Lung (tissue), 11 donors: ENCODE measurements at regions not wholly inside any gene's neighbourhood (a gene's known extent, or its start where the extent isn't known, plus 50 kb on each side); places are given as distances from the start of the nearest gene placed in this dataset.

Experiments
- ATAC-seq: fragments of 200-7000 bp; cut with Tn5 transposase; one replicate; pipeline ENCODE4 v1.9.1; 2020; ENCODE audit warnings: moderate number of reproducible peaks; ENCODE audit not compliant: insufficient read depth, low FRiP score
- DNase-seq, 3 donors: peaks; one replicate each; pipeline ENCODE4 v3.0.0-alpha.2; 2013 to 2017
- H3K27ac ChIP-seq, 2 donors: one replicate each; pipeline ENCODE4 v1.5.1; 2013; ENCODE audit warnings: mild to moderate bottlenecking in 2 of 2, moderate library complexity in 2 of 2, control low read depth in 1 of 2, inconsistent platforms in 1 of 2, low read depth in 1 of 2, low read length in 1 of 2
- H3K27me3 ChIP-seq, 3 donors: one replicate each; pipeline ENCODE4 v1.5.1; 2013; ENCODE audit warnings: low read length in 2 of 3; ENCODE audit not compliant: control insufficient read depth in 3 of 3, insufficient read depth in 3 of 3
- H3K36me3 ChIP-seq, 4 donors: one replicate each; pipeline ENCODE4 v1.5.1; 2013; ENCODE audit warnings: low read length in 4 of 4, mild to moderate bottlenecking in 1 of 4, moderate library complexity in 1 of 4; ENCODE audit not compliant: control insufficient read depth in 4 of 4, insufficient read depth in 4 of 4
- H3K4me1 ChIP-seq, 5 donors: one replicate each; pipeline ENCODE4 v1.5.1; 2013; ENCODE audit warnings: low read length in 5 of 5, mild to moderate bottlenecking in 2 of 5, moderate library complexity in 1 of 5; ENCODE audit not compliant: control insufficient read depth in 5 of 5, insufficient read depth in 5 of 5
- H3K4me3 ChIP-seq: one replicate; pipeline ENCODE4 v1.5.1; 2013; ENCODE audit warnings: mild to moderate bottlenecking, control low read depth, moderate library complexity
- H3K9ac ChIP-seq, 2 donors: one replicate each; pipeline ENCODE4 v1.5.1; 2013; ENCODE audit warnings: low read length in 2 of 2, control low read depth in 1 of 2; ENCODE audit not compliant: insufficient read depth in 1 of 2
- H3K9me3 ChIP-seq, 4 donors: one replicate each; pipeline ENCODE4 v1.5.1; 2013; ENCODE audit warnings: low read length in 3 of 4, mild to moderate bottlenecking in 1 of 4, moderate library complexity in 1 of 4; ENCODE audit not compliant: control insufficient read depth in 4 of 4, insufficient read depth in 3 of 4
- CTCF ChIP-seq: IDR thresholded peaks from 2 replicates; pipeline ENCODE4 v1.5.1; 2012; ENCODE audit warnings: mild to moderate bottlenecking; ENCODE audit errors: control extremely low read depth, extremely low read depth
- WGBS, 2 donors: extraction: QIAGEN DNeasy Blood & Tissue Kit; methylation state at CpG; one replicate each; pipeline ENCODE4 v1.1.7; 2013; 5-methylcytosine and 5-hydroxymethylcytosine counted together
- donor health status: control.
- donor health status: control.
- donor health status: Bipolar disorder and iron deficiency.
- donor health status: healthy.
- donor health status: DM: yes; HTN: yes; CAD: no.

- no peak for DNase-seq
Observed at GRCh38 chr1:115458426-115459114, 120.5 kb upstream of the NGF start.

DNA sequence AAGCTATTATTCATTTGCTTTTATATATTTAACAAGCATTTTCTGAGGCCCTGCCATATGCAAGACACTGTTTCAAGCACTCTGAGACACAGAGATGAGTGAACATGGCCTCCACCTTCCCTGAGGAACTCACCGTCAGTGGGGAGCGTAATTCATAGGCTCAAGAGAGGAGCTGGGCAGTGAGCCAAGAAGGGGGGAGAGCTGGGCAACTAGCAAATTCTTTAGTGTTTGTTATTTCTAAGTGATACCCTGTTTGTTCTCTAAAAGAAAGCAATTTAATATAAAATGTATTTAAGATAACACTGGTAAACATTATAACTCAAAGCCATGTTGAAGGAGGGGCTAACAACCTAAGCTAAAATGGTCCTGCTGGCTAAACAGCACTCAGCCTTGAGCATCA lies 119.2 kb upstream of the NGF start:
- WGBS, 2 donors: 45 to 63% methylated on average over 2 of the region's 2 CpGs
- H3K27me3 ChIP-seq: no peaks in the 10 kb centered on the region
- H3K9me3 ChIP-seq: peaks cover 0 to 3% (median 0%) of the 10 kb centered on the region in 4 donors
- ATAC-seq (no peak), DNase-seq (peak; percentile 65 to 70 (median 70))
- no peak overlapping the region for H3K27ac ChIP-seq
- H3K36me3 ChIP-seq: no peaks in the 10 kb centered on the region
- no peak for TF ChIP-seq CTCF
- H3K4me1 ChIP-seq: peaks cover 2 to 47% (median 28%) of the 10 kb centered on the region in 5 donors
- H3K9ac ChIP-seq: no peak overlapping the region
- no peak overlapping the region for H3K4me3 ChIP-seq

More at GRCh38 chr1:115458426-115459114, 120.5 kb upstream of the NGF start:
- peaks cover 0 to 4% (median 0%) of the 10 kb centered on the region in 3 donors for H3K27me3 ChIP-seq
- WGBS, 2 donors: 84 to 85% methylated on average over 7 of the region's 7 CpGs
- peaks cover 2 to 46% (median 28%) of the 10 kb centered on the region in 5 donors for H3K4me1 ChIP-seq
- no peak overlapping the region for H3K27ac ChIP-seq
- no peak overlapping the region for H3K9ac ChIP-seq
- H3K4me3 ChIP-seq: no peak overlapping the region
- no peak for TF ChIP-seq CTCF
- no peaks in the 10 kb centered on the region for H3K36me3 ChIP-seq
- ATAC-seq: no peak
- peaks cover 0 to 3% (median 0%) of the 10 kb centered on the region in 4 donors for H3K9me3 ChIP-seq

DNA sequence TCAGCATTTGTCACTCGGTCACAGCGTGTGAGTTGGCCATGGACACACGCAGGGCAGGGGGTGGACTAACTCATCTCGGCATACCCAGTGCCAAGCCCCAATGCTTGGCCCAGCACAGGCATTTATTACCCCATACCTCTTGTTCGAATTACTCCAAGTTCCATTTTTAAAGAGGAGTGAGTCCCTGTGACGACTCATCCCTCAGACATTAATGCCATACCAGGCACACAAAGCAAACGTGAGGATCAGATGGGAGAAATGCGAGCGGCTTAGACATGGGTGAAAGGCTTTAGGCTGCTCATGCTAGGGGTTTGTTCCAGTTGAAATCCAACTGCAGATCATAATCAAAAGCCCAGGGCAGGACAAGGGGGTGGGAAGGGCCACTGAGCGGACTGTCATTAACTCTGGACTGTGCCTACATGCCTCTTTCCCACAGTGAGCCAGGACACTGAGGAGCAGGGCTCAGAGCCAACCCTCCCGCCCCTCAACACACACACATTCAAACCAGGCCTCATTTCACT lies 118.5 kb upstream of the NGF start:
- no peaks in the 10 kb centered on the region for H3K27me3 ChIP-seq
- peaks cover 0 to 3% (median 0%) of the 10 kb centered on the region in 4 donors for H3K9me3 ChIP-seq
- H3K4me3 ChIP-seq: no peak overlapping the region
- WGBS, 2 donors: 85 to 90% methylated on average over 11 of the region's 11 CpGs
- DNase-seq (peak; percentile 74 to 84 (median 77)), ATAC-seq (no peak)
- TF ChIP-seq CTCF: no peak
- H3K4me1 ChIP-seq: peaks cover 2 to 47% (median 28%) of the 10 kb centered on the region in 5 donors
- no peak overlapping the region for H3K9ac ChIP-seq
- no peak overlapping the region for H3K27ac ChIP-seq
- H3K36me3 ChIP-seq: no peaks in the 10 kb centered on the region
